OCI-LY3 (cell line): ENCODE measurements at regions not wholly inside any gene's neighbourhood (a gene's known extent, or its start where the extent isn't known, plus 50 kb on each side); places are given as distances from the start of the nearest gene placed in this dataset.

Experiments
- EZH2phosphoT487 ChIP-seq: fragments of 200-600 bp; shearing (Covaris generic); IDR thresholded peaks from 2 replicates; pipeline ENCODE4 v1.6.1; 2018; ENCODE audit warnings: antibody characterized with exemption, mixed run types, low read depth
- TF ChIP-seq, protein P1 (sequence below): fragments of 200-600, 300-600 bp; sonication (generic); IDR thresholded peaks from 2 replicates; pipeline ENCODE4 v1.5.1; 2014; ENCODE audit warnings: antibody characterized with exemption, low read length, low read depth

DNA sequence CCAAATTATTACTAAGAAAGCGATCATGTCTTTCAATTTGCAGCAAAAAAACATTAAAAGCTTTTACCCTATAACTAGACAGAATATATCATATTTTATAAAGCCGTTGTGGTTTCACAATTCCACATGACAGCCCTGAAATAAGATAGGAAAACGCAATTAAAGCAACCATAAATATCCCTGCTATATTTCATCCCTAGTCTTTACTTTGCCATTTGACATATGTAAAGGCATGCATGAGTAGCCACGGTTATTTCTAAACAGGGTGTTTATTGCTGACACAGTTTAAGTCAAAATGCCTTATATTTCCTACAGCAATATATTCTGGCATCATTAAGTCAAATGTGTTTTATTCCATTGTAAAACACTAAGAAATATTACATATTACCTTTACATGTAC is 239.9 kb downstream of the DSEL start:
- TF ChIP-seq, protein P1, sequence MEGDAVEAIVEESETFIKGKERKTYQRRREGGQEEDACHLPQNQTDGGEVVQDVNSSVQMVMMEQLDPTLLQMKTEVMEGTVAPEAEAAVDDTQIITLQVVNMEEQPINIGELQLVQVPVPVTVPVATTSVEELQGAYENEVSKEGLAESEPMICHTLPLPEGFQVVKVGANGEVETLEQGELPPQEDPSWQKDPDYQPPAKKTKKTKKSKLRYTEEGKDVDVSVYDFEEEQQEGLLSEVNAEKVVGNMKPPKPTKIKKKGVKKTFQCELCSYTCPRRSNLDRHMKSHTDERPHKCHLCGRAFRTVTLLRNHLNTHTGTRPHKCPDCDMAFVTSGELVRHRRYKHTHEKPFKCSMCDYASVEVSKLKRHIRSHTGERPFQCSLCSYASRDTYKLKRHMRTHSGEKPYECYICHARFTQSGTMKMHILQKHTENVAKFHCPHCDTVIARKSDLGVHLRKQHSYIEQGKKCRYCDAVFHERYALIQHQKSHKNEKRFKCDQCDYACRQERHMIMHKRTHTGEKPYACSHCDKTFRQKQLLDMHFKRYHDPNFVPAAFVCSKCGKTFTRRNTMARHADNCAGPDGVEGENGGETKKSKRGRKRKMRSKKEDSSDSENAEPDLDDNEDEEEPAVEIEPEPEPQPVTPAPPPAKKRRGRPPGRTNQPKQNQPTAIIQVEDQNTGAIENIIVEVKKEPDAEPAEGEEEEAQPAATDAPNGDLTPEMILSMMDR: no peak
- no peak for TF ChIP-seq EZH2phosphoT487
